Activated T-helper 9 cell treated with anti-CD3 and anti-CD28 coated beads, Interleukin-2, amount 50 U/mL, for 16 hours (primary cell): ENCODE measurements at regions not wholly inside any gene's neighbourhood (a gene's known extent, or its start where the extent isn't known, plus 50 kb on each side); places are given as distances from the start of the nearest gene placed in this dataset.
"Not testable (repeated sequence)": the region's sequence is repeated elsewhere in the genome, so short reads cannot be mapped to it uniquely, and the experiment has no call there.

Experiments used
- DNase-seq: peaks from one replicate; pipeline ENCODE4 v3.0.0-alpha.2; 2020; ENCODE audit warnings: low read depth

DNA sequence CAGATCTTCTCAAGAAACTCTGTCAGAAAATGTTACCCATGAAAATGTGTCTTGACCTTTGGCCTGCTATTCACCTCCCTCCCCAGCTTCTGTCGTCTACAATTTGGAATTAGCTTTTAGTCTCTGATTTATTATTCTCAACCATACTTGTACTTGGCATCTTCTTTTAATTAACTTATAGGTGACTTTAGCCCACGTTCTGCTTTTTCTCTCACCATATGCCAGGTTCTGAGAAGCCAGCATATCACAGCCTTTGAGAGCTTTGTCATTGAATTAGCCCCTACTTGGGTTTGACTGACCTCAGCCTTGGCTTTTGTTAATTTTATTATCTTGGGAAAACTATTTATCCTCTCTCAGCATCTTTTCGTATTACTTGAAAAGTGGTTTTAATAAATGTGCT is 355.9 kb downstream of the OXSM start:
- no peak for DNase-seq

GRCh38 chr3:26157428-26157827 is 367.5 kb downstream of the OXSM start:
- not testable (repeated sequence) for DNase-seq

- DNase-seq: no peak
Observed at GRCh38 chr3:26171006-26171405, 381.1 kb downstream of the OXSM start.

GRCh38 chr3:26191556-26191955 is 401.7 kb downstream of the OXSM start:
- no peak for DNase-seq

DNA sequence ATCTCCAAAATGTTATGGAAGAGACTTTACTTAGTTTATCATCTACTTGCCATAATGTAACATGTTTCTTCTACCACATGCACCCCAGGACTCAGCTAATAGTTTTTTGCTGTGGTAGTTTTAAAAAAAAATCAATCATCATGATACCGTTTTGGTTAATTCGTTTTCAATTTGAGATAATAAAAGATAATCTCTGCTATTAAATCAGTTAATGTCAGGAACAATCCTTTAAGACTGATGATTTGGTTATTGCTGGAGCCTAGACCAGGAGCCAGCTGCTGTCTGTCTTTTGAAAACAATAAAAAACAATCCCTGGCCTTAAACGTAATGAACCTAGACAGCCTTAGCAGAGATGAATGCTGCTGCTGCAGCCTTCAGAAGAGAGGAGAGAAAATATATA is 403.7 kb downstream of the OXSM start:
- DNase-seq: no peak

- no peak for DNase-seq
Observed at GRCh38 chr3:26196781-26197180, 406.9 kb downstream of the OXSM start.

GRCh38 chr3:26198609-26199008 is 408.7 kb downstream of the OXSM start:
- no peak for DNase-seq

DNA sequence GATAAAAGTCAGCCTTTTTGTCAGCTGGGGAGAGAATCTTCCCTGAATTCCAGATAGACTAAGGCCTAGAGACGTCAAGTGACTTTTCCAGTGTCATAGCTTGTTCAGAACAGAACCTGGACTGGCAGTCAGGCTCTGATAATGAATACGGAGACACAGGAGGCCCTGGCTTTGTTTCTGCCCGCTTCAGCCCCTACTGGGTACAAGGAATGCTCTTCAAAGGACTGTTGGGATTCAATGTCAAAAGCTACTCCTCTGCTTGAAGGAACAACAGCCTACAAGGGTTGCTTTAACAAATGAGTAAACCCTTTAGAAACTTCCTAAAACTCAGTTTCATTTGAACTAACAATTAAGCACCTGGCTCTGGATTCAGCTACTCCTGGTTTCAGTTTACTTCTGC is 412.3 kb downstream of the OXSM start:
- DNase-seq: no peak

DNA sequence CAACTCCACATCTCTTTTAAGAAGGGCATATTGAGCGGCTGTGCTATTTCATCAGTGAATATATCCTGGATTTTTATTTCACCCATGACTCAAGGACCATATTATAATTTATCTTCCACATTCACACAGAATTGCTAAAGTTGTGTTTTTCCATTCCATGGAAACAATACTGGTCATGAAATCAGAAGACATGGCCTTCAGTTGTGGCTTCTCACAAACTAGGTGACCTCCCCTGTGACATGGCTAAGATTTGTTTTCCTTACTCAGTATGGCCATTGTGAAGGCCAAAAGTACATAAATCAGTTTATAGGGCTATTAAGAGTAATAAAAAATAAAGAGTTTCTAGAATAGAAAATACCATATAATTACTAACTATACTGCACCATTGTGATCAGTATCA is 415.6 kb downstream of the OXSM start:
- no peak for DNase-seq

- DNase-seq: no peak
Observed at GRCh38 chr3:26208201-26208600, 414.4 kb upstream of the LRRC3B start.

GRCh38 chr3:26229801-26230200 is 392.8 kb upstream of the LRRC3B start:
- DNase-seq: no peak

DNA sequence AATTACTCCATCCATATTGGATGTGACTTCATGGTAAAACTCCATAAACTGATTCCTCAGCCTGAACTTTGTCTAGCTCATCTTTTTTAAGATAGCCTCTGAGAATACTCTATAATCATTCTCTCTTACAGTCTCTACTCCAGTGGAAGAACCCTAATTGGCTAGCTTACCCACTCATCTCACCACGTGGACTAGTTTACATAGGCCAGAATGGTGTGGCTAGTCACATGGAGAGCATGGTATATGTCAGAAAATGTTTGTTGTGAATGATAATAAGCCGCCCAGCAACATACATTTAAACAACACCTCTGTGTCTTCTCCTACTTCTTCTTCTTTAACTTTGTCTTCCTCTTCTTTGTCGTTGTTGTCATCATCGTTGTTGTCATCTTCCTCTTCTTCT is 389.2 kb upstream of the LRRC3B start:
- DNase-seq: no peak

DNA sequence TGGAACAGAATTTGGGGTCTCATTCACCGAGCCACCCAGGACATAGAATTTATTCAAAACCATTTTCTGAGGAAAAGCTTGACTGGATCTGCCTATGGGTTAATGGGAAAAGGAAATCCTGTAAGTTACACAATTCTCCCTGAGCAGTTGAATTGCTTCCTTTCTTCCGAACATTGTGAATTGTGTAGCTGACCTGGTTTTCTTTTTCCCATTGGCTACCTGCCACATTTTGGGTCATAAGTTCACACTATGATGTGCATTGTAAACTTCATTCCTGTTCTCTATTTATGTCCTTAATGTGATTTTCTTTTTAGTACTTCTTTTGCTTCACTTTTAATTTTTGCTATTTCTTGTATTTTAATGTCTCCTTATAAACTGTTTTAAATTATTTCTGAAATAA is 386.0 kb upstream of the LRRC3B start:
- DNase-seq: no peak

- no peak for DNase-seq
Observed at GRCh38 chr3:26237036-26237682, 385.4 kb upstream of the LRRC3B start.

DNA sequence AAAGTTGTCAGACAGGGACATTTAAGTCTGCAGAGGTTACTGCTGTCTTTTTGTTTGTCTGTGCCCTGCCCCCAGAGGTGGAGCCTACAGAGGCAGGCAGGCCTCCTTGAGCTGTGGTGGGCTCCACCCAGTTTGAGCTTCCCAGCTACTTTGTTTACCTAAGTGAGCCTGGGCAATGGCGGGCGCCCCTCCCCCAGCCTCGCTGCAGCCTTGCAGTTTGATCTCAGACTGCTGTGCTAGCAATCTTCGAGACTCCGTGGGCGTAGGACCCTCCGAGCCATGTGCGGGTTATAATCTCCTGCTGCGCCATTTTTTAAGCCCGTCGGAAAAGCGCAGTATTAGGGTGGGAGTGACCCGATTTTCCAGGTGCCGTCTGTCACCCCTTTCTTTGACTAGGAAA is 378.0 kb upstream of the LRRC3B start:
- DNase-seq: not testable (repeated sequence)

GRCh38 chr3:26245236-26245635 is 377.3 kb upstream of the LRRC3B start:
- no peak for DNase-seq

- DNase-seq: no peak
Observed at GRCh38 chr3:26246901-26247300, 375.7 kb upstream of the LRRC3B start.

DNA sequence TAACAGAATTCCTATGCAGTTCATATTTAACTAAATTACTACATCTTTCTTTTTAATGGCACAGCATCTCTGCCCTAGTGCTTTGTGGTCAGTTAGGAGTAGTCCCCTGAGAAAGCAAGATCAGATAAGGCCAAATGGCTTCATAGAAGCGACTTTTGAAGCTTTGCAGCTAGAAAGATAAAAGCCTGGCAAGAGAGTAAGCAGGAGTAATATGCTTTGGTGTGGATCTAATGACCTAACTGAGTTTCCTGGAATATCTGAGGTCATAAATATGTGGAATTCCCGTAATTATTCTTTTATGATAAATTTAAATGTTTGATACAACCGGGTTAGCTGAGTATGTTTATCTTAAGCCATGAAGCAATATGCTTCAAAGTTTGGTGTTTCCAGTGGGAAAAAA is 374.9 kb upstream of the LRRC3B start:
- DNase-seq: no peak

- no peak for DNase-seq
Observed at GRCh38 chr3:26252001-26252400, 370.6 kb upstream of the LRRC3B start.

- DNase-seq: no peak
Observed at GRCh38 chr3:26256224-26256623, 366.3 kb upstream of the LRRC3B start.

- no peak for DNase-seq
Observed at GRCh38 chr3:26259176-26259575, 363.4 kb upstream of the LRRC3B start.

DNA sequence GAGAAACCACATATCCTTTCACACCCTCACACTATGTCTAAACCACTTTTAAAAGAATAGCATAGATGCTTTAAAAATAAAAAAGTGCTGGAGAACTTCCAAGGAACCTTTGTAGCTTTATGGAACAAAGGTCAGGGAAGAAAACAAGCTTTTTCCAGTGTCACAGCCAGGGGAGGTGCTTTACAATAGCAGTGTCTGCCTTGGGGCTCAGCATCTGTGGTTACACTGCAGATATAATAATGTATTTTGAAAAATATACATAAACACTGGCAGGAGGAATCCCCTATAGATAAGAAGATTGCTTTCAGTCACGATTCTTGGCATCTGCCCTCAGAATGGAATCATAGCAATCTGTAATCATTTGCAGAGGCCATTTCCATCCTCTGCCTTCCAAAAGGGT is 362.4 kb upstream of the LRRC3B start:
- no peak for DNase-seq

DNA sequence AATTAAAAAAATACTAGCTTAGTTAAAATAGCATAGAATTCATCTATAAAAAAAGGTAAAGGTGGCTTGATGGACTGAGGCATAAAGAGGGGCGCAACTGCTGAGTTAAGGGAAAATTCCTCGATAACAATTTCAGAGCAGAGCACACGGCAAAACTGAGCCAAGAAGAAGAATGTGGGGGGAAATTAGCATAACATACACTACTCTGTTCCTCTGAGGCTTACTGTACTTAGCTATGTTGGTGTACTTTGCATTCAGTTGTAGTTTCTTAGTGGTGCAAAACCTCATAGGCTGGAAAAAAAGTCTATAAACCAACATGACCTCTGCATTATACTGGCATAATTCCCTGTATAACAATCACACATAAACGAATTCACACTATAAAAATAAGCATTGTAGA is 357.9 kb upstream of the LRRC3B start:
- no peak for DNase-seq

GRCh38 chr3:26271848-26272247 is 350.7 kb upstream of the LRRC3B start:
- no peak for DNase-seq

- DNase-seq: no peak
Observed at GRCh38 chr3:26273196-26273595, 349.4 kb upstream of the LRRC3B start.
